ENCODE measurements at regions not wholly inside any gene's neighbourhood (a gene's known extent, or its start where the extent isn't known, plus 50 kb on each side); places are given as distances from the start of the nearest gene placed in this dataset.

DNA sequence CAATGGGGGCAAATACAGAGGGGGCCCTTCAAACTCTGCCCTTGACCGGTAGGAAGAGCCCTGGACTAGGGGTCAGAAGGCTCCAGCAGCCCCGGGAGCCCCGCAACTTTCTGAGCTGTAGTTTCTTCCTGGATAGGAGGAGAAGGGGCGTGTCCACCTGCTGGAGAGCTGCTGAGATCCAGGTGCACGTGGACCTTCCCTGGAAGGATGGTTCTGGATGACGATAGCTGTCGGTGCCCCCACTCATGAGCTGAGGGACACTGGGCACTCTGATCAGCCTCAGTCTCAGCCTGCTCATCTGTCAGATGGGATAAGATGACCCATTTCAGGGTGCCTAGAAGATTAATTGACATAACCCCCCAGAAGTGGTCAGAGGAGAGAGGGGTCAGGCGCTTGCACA is 125.2 kb upstream of the HDAC4 start:
- no peak for DNase-seq (ENCODE audit: low read depth in 1 of 2, low spot score in 1 of 2)
- in situ Hi-C loops (cut with HindIII; ENCODE audit: low pct_unique_long_range_greater_than_20kb, low sequenced_read_pairs): no loop called here
- no peak for TF ChIP-seq JUND (IDR thresholded peaks at IDR 0.05; ENCODE audit: low read depth)

DNA sequence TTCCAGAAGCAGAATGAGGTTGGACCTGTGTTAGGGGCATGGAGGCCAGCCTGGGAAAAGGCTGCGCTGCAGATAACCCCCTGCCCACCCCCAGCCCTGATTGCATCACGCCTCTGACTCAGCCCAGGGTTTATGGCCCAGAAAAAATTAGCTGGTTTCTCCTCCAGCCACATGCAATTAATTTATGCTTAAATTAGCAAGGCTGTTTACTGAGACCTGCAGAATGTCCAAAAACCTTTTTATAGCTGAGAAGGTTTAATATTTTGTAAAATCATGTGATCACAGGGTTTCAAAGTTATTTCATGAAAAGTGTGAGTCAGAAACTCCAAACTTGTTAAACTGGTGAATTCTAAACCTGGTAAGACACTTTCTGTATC is 123.1 kb upstream of the HDAC4 start:
- no peak for DNase-seq (ENCODE audit: low read depth in 1 of 2, low spot score in 1 of 2)
- no peak for TF ChIP-seq JUND (IDR thresholded peaks at IDR 0.05; ENCODE audit: low read depth)
- in situ Hi-C loops (cut with HindIII; ENCODE audit: low pct_unique_long_range_greater_than_20kb, low sequenced_read_pairs): no loop called here

DNA sequence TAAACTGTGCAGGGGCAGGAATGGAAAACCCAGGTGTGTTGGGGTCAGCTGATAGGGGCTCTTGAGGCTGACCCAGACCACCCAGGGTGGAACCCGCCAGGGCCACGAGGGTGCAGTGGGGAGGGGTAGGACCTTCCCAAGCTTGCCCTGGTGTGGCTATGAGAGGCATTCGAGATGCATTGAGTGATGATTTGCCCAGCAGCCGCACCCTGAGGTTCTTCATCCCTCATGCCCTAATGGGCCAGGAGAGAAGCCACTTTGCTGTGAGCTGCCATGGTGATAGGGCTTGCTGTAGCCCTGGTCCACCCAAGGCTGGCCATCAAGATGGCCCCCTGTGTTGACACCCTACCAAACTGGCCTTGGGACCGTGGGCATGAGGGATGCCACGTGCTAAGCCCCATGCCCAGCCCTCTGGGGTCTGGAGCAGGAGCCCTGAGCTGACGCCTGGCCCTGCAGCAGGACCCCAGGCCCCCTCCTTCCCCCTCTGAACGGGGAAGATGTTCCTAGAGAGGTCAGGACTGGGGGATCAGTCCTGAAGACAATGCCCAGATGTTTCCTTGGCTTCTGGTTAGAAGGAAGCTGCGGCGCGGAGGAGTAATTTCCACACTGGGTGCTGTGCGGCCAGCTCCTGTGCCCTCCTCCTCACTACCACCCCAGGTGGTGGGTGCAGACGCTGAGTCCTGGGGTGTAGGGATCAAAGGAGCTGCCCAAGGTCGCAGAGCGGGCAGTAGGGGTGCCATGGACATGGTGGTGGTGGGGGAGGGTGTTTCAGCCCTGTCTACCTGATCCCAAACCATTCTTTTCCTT is 122.5 kb upstream of the HDAC4 start:
- TF ChIP-seq JUND (IDR thresholded peaks at IDR 0.05; ENCODE audit: low read depth): no peak
- DNase-seq (ENCODE audit: low read depth in 1 of 2, low spot score in 1 of 2): no peak
- in situ Hi-C loops (cut with HindIII; ENCODE audit: low pct_unique_long_range_greater_than_20kb, low sequenced_read_pairs): no loop called here

DNA sequence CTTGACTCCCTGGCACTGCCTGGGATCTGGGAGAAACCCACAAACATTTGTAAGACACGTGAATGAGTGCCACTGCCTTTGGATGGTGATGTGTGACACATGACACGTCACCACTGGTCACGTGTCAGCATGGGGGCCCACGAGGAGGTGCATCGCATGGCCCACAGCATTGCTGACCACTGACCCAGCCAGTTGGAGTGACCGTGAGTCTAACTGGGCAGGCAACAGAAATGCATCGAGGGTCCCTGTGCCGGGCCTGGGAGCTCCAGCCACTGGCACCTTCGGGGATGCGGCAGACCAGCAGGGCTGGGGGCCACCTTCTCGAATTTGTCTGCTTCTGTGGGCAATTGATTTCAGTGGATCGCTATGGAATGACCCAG is 121.9 kb upstream of the HDAC4 start:
- TF ChIP-seq JUND (IDR thresholded peaks at IDR 0.05; ENCODE audit: low read depth): no peak
- in situ Hi-C loops (cut with HindIII; ENCODE audit: low pct_unique_long_range_greater_than_20kb, low sequenced_read_pairs): no loop called here
- no peak for DNase-seq (ENCODE audit: low read depth in 1 of 2, low spot score in 1 of 2)

DNA sequence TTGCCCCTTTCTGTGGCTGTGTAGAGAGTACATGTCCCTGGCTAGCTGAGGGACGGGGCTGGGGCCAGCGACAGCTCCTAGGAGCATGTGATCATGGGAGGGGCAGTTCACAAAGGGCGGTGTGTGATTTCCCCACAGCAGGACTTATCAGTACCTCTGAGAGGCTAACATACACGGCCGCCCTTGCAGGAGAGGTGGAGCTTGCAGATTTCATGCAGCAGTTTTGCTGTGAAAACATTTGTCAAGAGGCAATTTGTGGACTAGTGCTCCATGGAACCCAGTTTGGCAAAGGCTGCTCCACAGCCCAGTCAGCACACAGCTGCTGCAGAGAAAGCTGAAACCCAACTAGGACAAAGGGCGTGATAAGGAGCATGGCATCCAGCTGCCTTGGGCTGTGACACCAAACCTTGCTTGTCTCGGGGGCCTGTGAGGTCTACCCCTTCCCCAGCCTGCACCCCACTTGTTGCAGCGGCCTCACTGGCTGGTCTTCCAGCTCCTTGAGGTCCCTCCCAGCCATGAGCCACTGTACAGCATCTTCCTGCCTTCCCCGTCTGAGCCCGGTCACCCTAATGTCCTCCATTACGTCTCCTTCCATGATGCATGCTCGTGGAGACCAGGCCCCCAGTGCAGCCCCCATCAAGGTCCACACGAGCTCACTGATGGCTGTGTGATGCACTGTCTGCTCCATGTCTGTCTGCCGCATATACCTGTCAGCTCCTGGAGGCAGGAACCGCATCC is 121.4 kb upstream of the HDAC4 start:
- no peak for TF ChIP-seq JUND (IDR thresholded peaks at IDR 0.05; ENCODE audit: low read depth)

DNA sequence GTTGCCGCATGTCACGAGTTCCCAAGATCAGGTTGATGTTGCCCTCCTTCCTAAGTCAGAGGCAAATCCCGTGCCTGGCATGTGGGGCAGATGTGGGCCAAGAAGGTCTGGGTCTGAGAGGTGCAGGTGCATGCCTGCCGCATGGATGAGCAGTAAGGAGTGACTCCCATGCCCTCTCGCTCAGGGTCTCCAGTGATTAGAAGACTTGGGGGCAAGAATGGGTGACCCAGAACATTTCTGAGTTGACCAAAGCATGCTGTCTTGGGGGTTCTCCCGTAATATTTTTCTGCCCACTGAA is 120.6 kb upstream of the HDAC4 start:
- in situ Hi-C loops (cut with HindIII; ENCODE audit: low pct_unique_long_range_greater_than_20kb, low sequenced_read_pairs): no loop called here
- DNase-seq (ENCODE audit: low read depth in 1 of 2, low spot score in 1 of 2): no peak
- TF ChIP-seq JUND (IDR thresholded peaks at IDR 0.05; ENCODE audit: low read depth): no peak

More for the DNA sequence above, 121.4 kb upstream of the HDAC4 start:
- no peak for DNase-seq (ENCODE audit: low read depth in 1 of 2, low spot score in 1 of 2)
- in situ Hi-C loops (cut with HindIII; ENCODE audit: low pct_unique_long_range_greater_than_20kb, low sequenced_read_pairs): no loop called here

DNA sequence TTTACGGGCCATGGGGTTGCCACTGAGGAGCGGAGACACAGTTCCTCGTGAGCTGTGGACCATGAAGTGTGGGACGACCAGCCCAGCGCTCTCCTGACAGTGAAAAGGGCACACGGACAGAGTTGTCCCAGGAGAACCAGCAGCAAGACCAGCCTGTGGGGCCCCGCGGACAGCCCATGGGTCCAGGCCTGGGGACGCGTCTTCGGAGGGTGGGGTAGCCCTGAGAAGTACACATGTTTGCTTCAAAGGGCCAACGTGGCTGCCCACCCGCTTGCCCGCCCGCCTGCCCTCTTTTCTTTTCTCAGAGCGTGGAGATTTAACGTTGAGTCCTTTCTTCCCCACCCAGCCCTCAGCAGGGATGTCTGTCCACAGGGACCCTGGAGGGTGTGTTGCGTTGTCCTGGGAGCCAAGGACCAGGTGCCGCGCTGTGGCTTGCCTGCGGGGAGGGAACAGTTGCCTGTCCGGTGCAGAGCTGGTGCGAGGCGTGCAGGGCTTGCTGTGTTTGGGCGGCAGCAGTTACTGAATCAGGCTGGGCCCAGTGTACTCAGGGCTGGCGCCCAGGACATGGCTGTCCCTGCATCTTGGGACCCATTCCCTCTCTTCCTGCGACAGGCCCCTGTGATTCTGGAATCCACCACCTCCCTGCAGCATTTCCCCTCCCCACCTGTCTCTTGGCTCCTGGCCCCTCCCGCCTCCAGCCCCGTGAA is 120.1 kb upstream of the HDAC4 start:
- in situ Hi-C loops (cut with HindIII; ENCODE audit: low pct_unique_long_range_greater_than_20kb, low sequenced_read_pairs): no loop called here
- no peak for TF ChIP-seq JUND (IDR thresholded peaks at IDR 0.05; ENCODE audit: low read depth)
- DNase-seq (ENCODE audit: low read depth in 1 of 2, low spot score in 1 of 2): no peak

DNA sequence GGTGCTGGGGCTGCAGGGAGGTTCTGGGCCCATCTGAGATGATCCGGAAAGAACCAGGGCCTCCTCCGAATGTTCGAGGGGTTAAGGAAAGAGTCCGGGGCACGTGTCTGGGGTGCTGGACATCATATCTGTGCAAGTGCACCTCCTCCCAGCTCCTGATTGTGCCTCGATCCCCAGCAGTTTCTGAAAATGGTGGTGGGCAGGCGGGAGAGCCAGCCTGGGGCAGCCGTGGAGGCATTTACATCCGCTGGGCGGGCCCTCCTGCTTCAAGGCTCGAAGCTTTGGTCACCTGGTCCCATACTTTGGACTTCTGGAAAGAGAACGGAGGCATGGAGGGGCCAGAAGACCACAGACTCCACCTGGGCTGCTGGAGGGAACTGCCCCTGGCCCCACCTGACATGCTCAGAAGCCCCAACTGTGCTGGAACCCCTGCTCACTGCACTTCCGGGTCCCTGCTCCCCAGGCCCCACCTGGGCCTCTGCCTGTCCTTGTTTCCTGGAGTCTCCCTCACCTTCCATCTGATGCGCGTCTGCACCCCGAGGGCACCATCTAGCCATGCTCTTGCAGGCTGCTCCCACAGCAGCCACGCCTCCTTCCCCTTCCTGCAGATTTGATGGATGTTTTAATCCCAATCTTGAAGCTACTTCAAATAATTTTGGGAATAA is 119.2 kb upstream of the HDAC4 start:
- DNase-seq (ENCODE audit: low read depth in 1 of 2, low spot score in 1 of 2): no peak
- in situ Hi-C loops (cut with HindIII; ENCODE audit: low pct_unique_long_range_greater_than_20kb, low sequenced_read_pairs): no loop called here
- no peak for TF ChIP-seq JUND (IDR thresholded peaks at IDR 0.05; ENCODE audit: low read depth)

DNA sequence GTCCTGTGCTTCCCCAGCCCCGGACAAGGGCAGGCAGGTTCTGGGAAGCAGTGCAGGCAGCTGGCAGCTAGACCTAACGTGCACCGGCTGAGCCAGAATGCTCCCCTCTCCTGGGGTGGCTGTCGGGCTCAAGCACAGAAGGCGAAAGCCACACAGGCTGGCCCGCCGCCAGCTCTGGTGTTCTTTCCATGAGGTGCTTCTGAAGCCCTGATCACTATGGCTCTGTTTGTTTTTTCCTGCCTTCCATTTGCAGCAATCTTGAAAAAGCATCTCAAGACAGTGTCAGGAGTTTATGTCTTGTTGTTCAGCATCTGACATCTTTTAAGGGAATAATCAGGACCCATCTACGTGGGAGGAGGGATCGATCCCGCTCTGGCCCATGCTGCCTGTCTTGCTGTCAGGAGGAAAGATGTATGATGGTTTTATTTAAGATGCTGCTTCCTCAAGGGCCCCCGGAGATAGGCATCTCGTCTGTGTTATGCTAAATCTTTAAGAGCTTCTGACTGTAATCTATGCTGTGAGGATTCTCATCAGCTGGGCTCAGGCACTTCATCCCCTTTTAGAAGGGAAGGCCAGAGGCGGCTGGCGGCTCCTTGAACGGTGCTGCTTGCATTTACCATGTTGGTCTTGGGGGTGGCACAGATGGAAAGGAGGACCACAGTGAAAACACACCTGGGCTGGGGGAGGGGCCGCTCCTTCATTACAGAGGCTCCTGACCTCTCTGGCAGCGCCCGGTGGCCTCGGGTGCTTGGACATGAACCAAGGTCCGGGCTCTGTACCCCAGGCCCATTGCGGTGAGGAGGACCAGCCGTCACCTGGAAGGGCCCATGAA is 118.5 kb upstream of the HDAC4 start:
- no peak for TF ChIP-seq JUND (IDR thresholded peaks at IDR 0.05; ENCODE audit: low read depth)
- in situ Hi-C loops (cut with HindIII; ENCODE audit: low pct_unique_long_range_greater_than_20kb, low sequenced_read_pairs): no loop called here
- DNase-seq (ENCODE audit: low read depth in 1 of 2, low spot score in 1 of 2): no peak

DNA sequence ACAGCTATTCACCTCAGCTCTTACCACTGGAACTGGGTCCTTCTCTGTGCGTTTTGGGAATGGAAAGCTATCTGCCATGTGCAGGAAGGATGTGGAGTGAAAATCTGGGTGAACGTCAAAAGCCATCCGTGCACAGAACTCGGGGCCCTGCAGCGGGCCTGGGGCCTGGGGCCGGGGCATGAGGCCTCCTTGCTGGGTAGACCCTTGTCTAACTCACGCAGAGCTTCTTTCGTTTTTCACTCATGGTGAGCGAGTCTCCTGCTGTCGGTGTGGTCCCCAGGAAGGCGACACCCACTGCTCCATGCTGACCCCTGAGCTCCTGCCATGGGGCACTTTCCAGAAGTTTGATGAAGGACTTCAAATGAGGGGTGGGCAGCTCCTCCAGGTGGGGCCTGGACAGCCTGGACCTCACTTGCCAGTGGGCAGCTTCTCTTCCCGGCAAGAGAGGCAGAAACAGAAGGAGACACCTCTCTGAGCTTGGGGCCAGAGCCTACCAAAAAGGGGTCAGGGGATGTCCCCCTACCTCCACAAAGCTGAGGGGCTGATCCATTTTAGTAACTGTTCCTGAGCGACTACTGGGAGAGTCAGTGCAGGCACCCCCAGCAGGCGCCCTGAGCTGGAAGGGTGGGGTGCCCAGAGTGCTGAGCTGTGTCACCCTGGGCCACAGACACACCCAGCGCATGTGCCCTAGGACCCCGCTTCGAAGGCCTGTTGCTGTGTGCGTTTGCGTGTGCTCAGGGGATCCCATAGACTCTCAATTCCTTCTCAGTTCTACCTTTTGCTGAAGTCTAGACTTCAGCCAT is 117.7 kb upstream of the HDAC4 start:
- in situ Hi-C loops (cut with HindIII; ENCODE audit: low pct_unique_long_range_greater_than_20kb, low sequenced_read_pairs): no loop called here
- DNase-seq (ENCODE audit: low read depth in 1 of 2, low spot score in 1 of 2): no peak
- TF ChIP-seq JUND (IDR thresholded peaks at IDR 0.05; ENCODE audit: low read depth): no peak

DNA sequence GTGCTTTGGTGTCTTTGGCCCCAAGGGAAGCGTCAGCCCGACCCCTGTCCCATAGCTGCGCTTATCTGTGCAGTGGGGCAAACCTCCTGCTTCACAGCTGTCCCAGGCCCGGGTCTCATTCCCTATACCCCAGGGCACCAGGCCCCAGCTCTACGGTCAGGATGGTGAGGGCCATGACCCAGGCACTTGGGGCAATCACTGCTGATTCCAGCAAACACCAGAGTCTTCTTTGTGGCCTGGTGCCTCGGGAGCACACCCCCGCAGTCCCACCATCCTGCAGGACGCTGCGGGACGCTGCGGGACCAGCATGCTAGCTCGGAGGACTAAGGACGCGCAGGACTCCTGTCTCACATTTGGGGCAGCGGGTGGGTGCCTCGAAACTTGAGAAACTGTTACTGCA is 116.9 kb upstream of the HDAC4 start:
- DNase-seq (ENCODE audit: low read depth in 1 of 2, low spot score in 1 of 2): no peak
- TF ChIP-seq JUND (IDR thresholded peaks at IDR 0.05; ENCODE audit: low read depth): no peak
- in situ Hi-C loops (cut with HindIII; ENCODE audit: low pct_unique_long_range_greater_than_20kb, low sequenced_read_pairs): no loop called here
